HepG2 (cell line): ENCODE measurements at regions not wholly inside any gene's neighbourhood (a gene's known extent, or its start where the extent isn't known, plus 50 kb on each side); places are given as distances from the start of the nearest gene placed in this dataset.

Experiments used
- AHR ChIP-seq: IDR thresholded peaks from 2 replicates; pipeline ENCODE4 v1.6.1; 2018; ENCODE audit warnings: missing genetic modification reagents, missing compliant biosample characterization
- CREB1 ChIP-seq, 2 experiments: fragments of 450-650 bp in 1 of 2; IDR thresholded peaks; 2 replicates each; pipeline ENCODE4 v1.6.1; 2016 to 2017; ENCODE audit warnings: control low read depth in 1 of 2, mild to moderate bottlenecking in 1 of 2, missing compliant biosample characterization in 1 of 2, missing genetic modification characterization in 1 of 2
- HDAC6 ChIP-seq: fragments of 200-600 bp; sonication (generic); IDR thresholded peaks from 2 replicates; pipeline ENCODE4 v1.7.0; 2017; ENCODE audit warnings: mild to moderate bottlenecking, antibody characterized with exemption, low read length, low read depth
- NFYB ChIP-seq: sonication (generic); formaldehyde crosslinking; IDR thresholded peaks from 2 replicates; pipeline ENCODE4 v1.4.0; 2020; ENCODE audit warnings: missing genetic modification reagents
- POLR2A ChIP-seq, 2 experiments: IDR thresholded peaks; 2 replicates each; pipeline ENCODE4 v1.6.1; 2011; ENCODE audit warnings: low read depth in 2 of 2, low read length in 2 of 2, mild to moderate bottlenecking in 1 of 2, moderate library complexity in 1 of 2; ENCODE audit not compliant: insufficient read depth in 1 of 2
- YY1 ChIP-seq: IDR thresholded peaks from 2 replicates; pipeline ENCODE4 v1.6.1; 2011; ENCODE audit warnings: low read length, low read depth, moderate library complexity, mild to moderate bottlenecking; ENCODE audit not compliant: insufficient read depth, insufficient replicate concordance
- ZFX ChIP-seq: sonication (generic); formaldehyde crosslinking; IDR thresholded peaks from 2 replicates; pipeline ENCODE4 v1.4.0; 2020; ENCODE audit warnings: mild to moderate bottlenecking, low read depth, missing genetic modification reagents, moderate library complexity
- ZNF121 ChIP-seq: sonication (generic); formaldehyde crosslinking; IDR thresholded peaks from 2 replicates; pipeline ENCODE4 v1.5.0; 2020; ENCODE audit warnings: mild to moderate bottlenecking, missing genetic modification reagents
- TF ChIP-seq, protein P1 (sequence below): IDR thresholded peaks from 2 replicates; pipeline ENCODE4 v1.6.1; 2016; ENCODE audit warnings: missing compliant biosample characterization, missing genetic modification reagents, borderline replicate concordance
- TF ChIP-seq, protein P2 (sequence below): sonication (generic); formaldehyde crosslinking; conservative IDR thresholded peaks from 2 replicates; pipeline ENCODE4 v1.4.0; 2020; ENCODE audit warnings: missing genetic modification reagents
- TF ChIP-seq, protein P3 (sequence below): sonication (generic); formaldehyde crosslinking; IDR thresholded peaks from 2 replicates; pipeline ENCODE4 v1.5.1; 2020; ENCODE audit warnings: missing genetic modification reagents, mild to moderate bottlenecking, borderline replicate concordance
- TF ChIP-seq, protein P4 (sequence below): fragments of 450-650 bp; IDR thresholded peaks from 2 replicates; pipeline ENCODE4 v1.6.1; 2017; ENCODE audit warnings: mild to moderate bottlenecking

DNA sequence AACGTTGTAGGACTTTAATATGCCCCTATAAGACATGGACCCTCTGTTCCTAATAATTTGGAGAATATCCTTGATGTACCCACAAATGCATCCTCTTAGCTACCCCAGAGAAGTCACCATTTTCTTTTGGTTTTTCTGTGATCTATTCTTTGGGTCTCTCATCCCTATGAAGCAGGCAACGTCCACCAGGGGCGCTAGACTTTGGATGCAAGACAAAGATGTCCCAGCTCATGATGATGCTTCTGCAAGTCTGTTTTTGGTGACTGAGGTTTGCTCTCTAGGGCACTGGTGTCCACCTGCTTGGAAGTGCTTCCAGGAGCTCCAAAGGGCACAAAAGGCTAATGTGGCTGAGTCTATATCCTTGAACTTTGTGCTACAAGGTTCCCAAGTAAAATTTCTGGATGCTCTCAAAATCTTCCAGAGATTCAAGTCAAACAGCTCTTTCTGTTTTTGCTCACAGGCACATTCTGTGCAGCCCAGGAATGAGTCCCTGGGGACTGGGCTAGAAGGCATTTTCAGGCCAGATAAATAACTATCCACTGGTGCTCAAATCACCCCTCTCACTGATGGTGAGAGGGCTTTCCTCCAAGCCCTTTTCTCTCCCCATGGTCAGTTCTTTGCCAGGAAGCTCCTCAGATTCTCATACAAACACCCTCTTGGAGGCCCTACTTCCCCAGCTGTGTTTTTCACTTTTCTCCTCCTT lies 166.4 kb downstream of the C7orf25 start:
- no peak for TF ChIP-seq ZFX (CRISPR knock-in tag)
- TF ChIP-seq ZNF121 (CRISPR knock-in tag) = no peak
- TF ChIP-seq, protein P1, sequence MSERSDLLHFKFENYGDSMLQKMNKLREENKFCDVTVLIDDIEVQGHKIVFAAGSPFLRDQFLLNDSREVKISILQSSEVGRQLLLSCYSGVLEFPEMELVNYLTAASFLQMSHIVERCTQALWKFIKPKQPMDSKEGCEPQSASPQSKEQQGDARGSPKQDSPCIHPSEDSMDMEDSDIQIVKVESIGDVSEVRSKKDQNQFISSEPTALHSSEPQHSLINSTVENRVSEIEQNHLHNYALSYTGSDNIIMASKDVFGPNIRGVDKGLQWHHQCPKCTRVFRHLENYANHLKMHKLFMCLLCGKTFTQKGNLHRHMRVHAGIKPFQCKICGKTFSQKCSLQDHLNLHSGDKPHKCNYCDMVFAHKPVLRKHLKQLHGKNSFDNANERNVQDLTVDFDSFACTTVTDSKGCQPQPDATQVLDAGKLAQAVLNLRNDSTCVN = no peak
- TF ChIP-seq, protein P2, sequence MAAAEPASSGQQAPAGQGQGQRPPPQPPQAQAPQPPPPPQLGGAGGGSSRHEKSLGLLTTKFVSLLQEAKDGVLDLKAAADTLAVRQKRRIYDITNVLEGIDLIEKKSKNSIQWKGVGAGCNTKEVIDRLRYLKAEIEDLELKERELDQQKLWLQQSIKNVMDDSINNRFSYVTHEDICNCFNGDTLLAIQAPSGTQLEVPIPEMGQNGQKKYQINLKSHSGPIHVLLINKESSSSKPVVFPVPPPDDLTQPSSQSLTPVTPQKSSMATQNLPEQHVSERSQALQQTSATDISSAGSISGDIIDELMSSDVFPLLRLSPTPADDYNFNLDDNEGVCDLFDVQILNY (CRISPR knock-in tag) = no peak
- no peak for TF ChIP-seq AHR (CRISPR knock-in tag)
- TF ChIP-seq, protein P3, sequence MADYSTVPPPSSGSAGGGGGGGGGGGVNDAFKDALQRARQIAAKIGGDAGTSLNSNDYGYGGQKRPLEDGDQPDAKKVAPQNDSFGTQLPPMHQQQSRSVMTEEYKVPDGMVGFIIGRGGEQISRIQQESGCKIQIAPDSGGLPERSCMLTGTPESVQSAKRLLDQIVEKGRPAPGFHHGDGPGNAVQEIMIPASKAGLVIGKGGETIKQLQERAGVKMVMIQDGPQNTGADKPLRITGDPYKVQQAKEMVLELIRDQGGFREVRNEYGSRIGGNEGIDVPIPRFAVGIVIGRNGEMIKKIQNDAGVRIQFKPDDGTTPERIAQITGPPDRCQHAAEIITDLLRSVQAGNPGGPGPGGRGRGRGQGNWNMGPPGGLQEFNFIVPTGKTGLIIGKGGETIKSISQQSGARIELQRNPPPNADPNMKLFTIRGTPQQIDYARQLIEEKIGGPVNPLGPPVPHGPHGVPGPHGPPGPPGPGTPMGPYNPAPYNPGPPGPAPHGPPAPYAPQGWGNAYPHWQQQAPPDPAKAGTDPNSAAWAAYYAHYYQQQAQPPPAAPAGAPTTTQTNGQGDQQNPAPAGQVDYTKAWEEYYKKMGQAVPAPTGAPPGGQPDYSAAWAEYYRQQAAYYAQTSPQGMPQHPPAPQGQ (CRISPR knock-in tag) = no peak
- no peak for TF ChIP-seq CREB1 (IDR thresholded peaks at IDR 0.05)
- no peak for TF ChIP-seq CREB1 (CRISPR knock-in tag; IDR thresholded peaks at IDR 0.05)
- TF ChIP-seq, protein P4, sequence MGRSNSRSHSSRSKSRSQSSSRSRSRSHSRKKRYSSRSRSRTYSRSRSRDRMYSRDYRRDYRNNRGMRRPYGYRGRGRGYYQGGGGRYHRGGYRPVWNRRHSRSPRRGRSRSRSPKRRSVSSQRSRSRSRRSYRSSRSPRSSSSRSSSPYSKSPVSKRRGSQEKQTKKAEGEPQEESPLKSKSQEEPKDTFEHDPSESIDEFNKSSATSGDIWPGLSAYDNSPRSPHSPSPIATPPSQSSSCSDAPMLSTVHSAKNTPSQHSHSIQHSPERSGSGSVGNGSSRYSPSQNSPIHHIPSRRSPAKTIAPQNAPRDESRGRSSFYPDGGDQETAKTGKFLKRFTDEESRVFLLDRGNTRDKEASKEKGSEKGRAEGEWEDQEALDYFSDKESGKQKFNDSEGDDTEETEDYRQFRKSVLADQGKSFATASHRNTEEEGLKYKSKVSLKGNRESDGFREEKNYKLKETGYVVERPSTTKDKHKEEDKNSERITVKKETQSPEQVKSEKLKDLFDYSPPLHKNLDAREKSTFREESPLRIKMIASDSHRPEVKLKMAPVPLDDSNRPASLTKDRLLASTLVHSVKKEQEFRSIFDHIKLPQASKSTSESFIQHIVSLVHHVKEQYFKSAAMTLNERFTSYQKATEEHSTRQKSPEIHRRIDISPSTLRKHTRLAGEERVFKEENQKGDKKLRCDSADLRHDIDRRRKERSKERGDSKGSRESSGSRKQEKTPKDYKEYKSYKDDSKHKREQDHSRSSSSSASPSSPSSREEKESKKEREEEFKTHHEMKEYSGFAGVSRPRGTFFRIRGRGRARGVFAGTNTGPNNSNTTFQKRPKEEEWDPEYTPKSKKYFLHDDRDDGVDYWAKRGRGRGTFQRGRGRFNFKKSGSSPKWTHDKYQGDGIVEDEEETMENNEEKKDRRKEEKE = no peak
- no peak for TF ChIP-seq HDAC6
- TF ChIP-seq NFYB (CRISPR knock-in tag) = no peak
- no peak for TF ChIP-seq POLR2A (IDR thresholded peaks at IDR 0.05; ENCODE audit: insufficient read depth in 1 of 2, low read depth in 2 of 2, low read length in 2 of 2)
- no peak for TF ChIP-seq YY1
